H9 (cell line): ENCODE measurements at regions not wholly inside any gene's neighbourhood (a gene's known extent, or its start where the extent isn't known, plus 50 kb on each side); places are given as distances from the start of the nearest gene placed in this dataset.

ENCODE experiments used
- DNase-seq: peaks from one replicate; pipeline ENCODE4 v3.0.0-alpha.2; 2017
- H2AFZ ChIP-seq: one replicate; pipeline ENCODE4 v1.6.1; 2013; ENCODE audit warnings: mild to moderate bottlenecking, low read length, control low read depth, moderate library complexity
- H2AK5ac ChIP-seq: 2 replicates; pipeline ENCODE4 v1.6.1; 2013; ENCODE audit warnings: low read length, control low read depth, mixed read lengths; ENCODE audit not compliant: insufficient read length
- H2BK120ac ChIP-seq: one replicate; pipeline ENCODE4 v1.6.1; 2013; ENCODE audit warnings: low read depth, mild to moderate bottlenecking, low read length, control low read depth, inconsistent platforms; ENCODE audit not compliant: poor library complexity, severe bottlenecking
- H2BK12ac ChIP-seq: 2 replicates; pipeline ENCODE4 v1.6.1; 2013; ENCODE audit warnings: low read length, control low read depth, mixed read lengths, low read depth; ENCODE audit not compliant: insufficient read length
- H2BK15ac ChIP-seq: 2 replicates; pipeline ENCODE4 v1.6.1; 2013; ENCODE audit warnings: low read depth, low read length, control low read depth
- H2BK20ac ChIP-seq: one replicate; pipeline ENCODE4 v1.6.1; 2013; ENCODE audit warnings: low read depth, mild to moderate bottlenecking, low read length, control low read depth, inconsistent platforms; ENCODE audit not compliant: poor library complexity, severe bottlenecking
- H2BK5ac ChIP-seq: 2 replicates; pipeline ENCODE4 v1.6.1; 2013; ENCODE audit warnings: low read length, control low read depth, mixed read lengths; ENCODE audit not compliant: insufficient read length
- H3K14ac ChIP-seq: 2 replicates; pipeline ENCODE4 v1.6.1; 2013; ENCODE audit warnings: low read length, control low read depth; ENCODE audit not compliant: insufficient read depth
- H3K18ac ChIP-seq: 2 replicates; pipeline ENCODE4 v1.6.1; 2013; ENCODE audit warnings: low read depth, mild to moderate bottlenecking, mixed read lengths, low read length, control low read depth; ENCODE audit not compliant: insufficient read length
- H3K23ac ChIP-seq: 2 replicates; pipeline ENCODE4 v1.6.1; 2013; ENCODE audit warnings: low read length, control low read depth, mixed read lengths, low read depth; ENCODE audit not compliant: insufficient read length
- H3K23me2 ChIP-seq: 2 replicates; pipeline ENCODE4 v1.6.1; 2013; ENCODE audit warnings: low read depth, mild to moderate bottlenecking, mixed read lengths, low read length, control low read depth; ENCODE audit not compliant: insufficient read length, poor library complexity, severe bottlenecking
- H3K27ac ChIP-seq: 2 replicates; pipeline ENCODE4 v1.5.1; 2013; ENCODE audit warnings: low read length, control low read depth, mixed read lengths, low read depth; ENCODE audit not compliant: insufficient read length
- H3K27me3 ChIP-seq: 2 replicates; pipeline ENCODE4 v1.6.1; 2013; ENCODE audit warnings: low read length, control low read depth, inconsistent platforms; ENCODE audit not compliant: insufficient read depth
- H3K4ac ChIP-seq: 2 replicates; pipeline ENCODE4 v1.6.1; 2013; ENCODE audit warnings: low read depth, mild to moderate bottlenecking, control low read depth, inconsistent platforms, low read length, moderate library complexity
- H3K4me1 ChIP-seq: 2 replicates; pipeline ENCODE4 v1.6.1; 2013; ENCODE audit warnings: low read length, control low read depth, inconsistent platforms; ENCODE audit not compliant: insufficient read depth
- H3K4me2 ChIP-seq: 2 replicates; pipeline ENCODE4 v1.6.1; 2013; ENCODE audit warnings: low read length, control low read depth, mixed read lengths; ENCODE audit not compliant: insufficient read length, insufficient read depth
- H3K56ac ChIP-seq: 2 replicates; pipeline ENCODE4 v1.6.1; 2013; ENCODE audit warnings: low read depth, mild to moderate bottlenecking, mixed read lengths, low read length, control low read depth; ENCODE audit not compliant: insufficient read length
- H3K79me1 ChIP-seq: 2 replicates; pipeline ENCODE4 v1.6.1; 2013; ENCODE audit warnings: low read depth, mild to moderate bottlenecking, moderate library complexity, low read length, control low read depth, inconsistent platforms; ENCODE audit not compliant: insufficient read depth, poor library complexity, severe bottlenecking
- H3K79me2 ChIP-seq: 2 replicates; pipeline ENCODE4 v1.6.1; 2013; ENCODE audit warnings: low read length, control low read depth, inconsistent platforms; ENCODE audit not compliant: insufficient read depth
- H3K9ac ChIP-seq: 2 replicates; pipeline ENCODE4 v1.6.1; 2013; ENCODE audit warnings: low read length, control low read depth, mixed read lengths; ENCODE audit not compliant: insufficient read length; ENCODE audit errors: extremely low read depth
- H3K9me3 ChIP-seq: one replicate; pipeline ENCODE4 v1.6.1; 2013; ENCODE audit warnings: low read depth, low read length, inconsistent platforms; ENCODE audit not compliant: control insufficient read depth
- H3T11ph ChIP-seq: one replicate; pipeline ENCODE4 v1.6.1; 2013; ENCODE audit warnings: mild to moderate bottlenecking, low read length, control low read depth, inconsistent platforms
- H4K20me1 ChIP-seq: one replicate; pipeline ENCODE4 v1.6.1; 2013; ENCODE audit not compliant: control insufficient read depth, insufficient read length, insufficient read depth
- H4K5ac ChIP-seq: 2 replicates; pipeline ENCODE4 v1.6.1; 2013; ENCODE audit warnings: low read depth, mild to moderate bottlenecking, mixed read lengths, low read length, control low read depth; ENCODE audit not compliant: insufficient read length
- H4K8ac ChIP-seq: replicated peaks from 2 replicates; pipeline ENCODE4 v1.6.1; 2013; ENCODE audit warnings: low read length, control low read depth, mixed read lengths, low read depth; ENCODE audit not compliant: insufficient read length
- H4K91ac ChIP-seq: 2 replicates; pipeline ENCODE4 v1.6.1; 2013; ENCODE audit warnings: low read depth, mild to moderate bottlenecking, moderate library complexity, mixed read lengths, low read length, control low read depth; ENCODE audit not compliant: insufficient read length
- H3K27ac Mint-ChIP-seq, 3 experiments: 2 replicates in 2 of 3; 3 replicates in 1 of 3; pipeline ENCODE4 v1.8.0; 2020 to 2021; ENCODE audit warnings: mixed read lengths in 3 of 3, mild to moderate bottlenecking in 1 of 3, moderate library complexity in 1 of 3
- H3K27me3 Mint-ChIP-seq: 2 replicates; pipeline ENCODE4 v1.8.0; 2021; ENCODE audit warnings: low read depth, mild to moderate bottlenecking, moderate library complexity, mixed read lengths
- H3K36me3 Mint-ChIP-seq, 3 experiments: 2 replicates in 2 of 3; 3 replicates in 1 of 3; pipeline ENCODE4 v1.8.0; 2020 to 2021; ENCODE audit warnings: low read depth in 3 of 3, mixed read lengths in 3 of 3; ENCODE audit not compliant: insufficient read depth in 1 of 3
- H3K4me1 Mint-ChIP-seq, 2 experiments: 2 replicates each; pipeline ENCODE4 v1.8.0; 2020; ENCODE audit warnings: mixed read lengths in 2 of 2
- H3K4me3 Mint-ChIP-seq, 2 experiments: 2 replicates in 1 of 2; 3 replicates in 1 of 2; pipeline ENCODE4 v1.8.0; 2020 to 2021; ENCODE audit warnings: mild to moderate bottlenecking in 2 of 2, mixed read lengths in 2 of 2, moderate library complexity in 1 of 2
- H3K9me3 Mint-ChIP-seq, 2 experiments: 2 replicates in 1 of 2; 3 replicates in 1 of 2; pipeline ENCODE4 v1.8.0; 2020; ENCODE audit warnings: mild to moderate bottlenecking in 2 of 2, mixed read lengths in 2 of 2, moderate library complexity in 1 of 2
- WGBS: extraction: QIAGEN DNeasy Blood & Tissue Kit; methylation state at CpG from one replicate; pipeline ENCODE4 v1.1.7; 2013; ENCODE audit warnings: missing lambda C conversion rate, low lambda C conversion rate, mixed read lengths; ENCODE audit not compliant: insufficient read length; ENCODE audit errors: extremely low coverage; 5-methylcytosine and 5-hydroxymethylcytosine counted together
- TF ChIP-seq, protein P1 (sequence below): fragments of 200-600 bp; sonication (generic); conservative IDR thresholded peaks from 3 replicates; pipeline ENCODE4 v1.8.0; 2021; ENCODE audit warnings: antibody characterized with exemption, mild to moderate bottlenecking

GRCh38 chr3:166582236-166582635 lies 745.0 kb upstream of the BCHE start:
- Mint-ChIP-seq H3K4me1 (peaks cover 0 to 2% of the 10 kb centered on the region in 2 experiments; a peak in 2 of 4 replicates), H3K27me3 (no peaks in the 10 kb centered on the region), H3K4me3 (no peak overlapping the region), H3K36me3 (peaks cover 0 to 14% (median 0%) of the 10 kb centered on the region in 3 experiments; a peak in 1 of 7 replicates), H3K9me3 (peaks cover 4 to 10% of the 10 kb centered on the region in 2 experiments; a peak in 3 of 5 replicates), H3K27ac (no peak overlapping the region)
- DNase-seq, result no peak
- Histone ChIP-seq H4K8ac (no peak overlapping the region), H3K23me2 (no peaks in the 10 kb centered on the region), H3K18ac (no peak overlapping the region), H3K4me2 (no peak overlapping the region), H2AK5ac (no peak overlapping the region), H2AFZ (no peak overlapping the region), H2BK5ac (no peak overlapping the region), H3K79me1 (no peaks in the 10 kb centered on the region), H2BK12ac (no peak overlapping the region), H3T11ph (no peak overlapping the region), H3K4ac (no peak overlapping the region), H3K56ac (no peak overlapping the region), H3K9me3 (no peaks in the 10 kb centered on the region), H3K14ac (no peak overlapping the region), H2BK20ac (no peak overlapping the region), H3K79me2 (no peaks in the 10 kb centered on the region), H4K5ac (no peak overlapping the region), H3K27me3 (no peaks in the 10 kb centered on the region), H3K27ac (no peak overlapping the region), H3K9ac (no peak overlapping the region), H2BK15ac (no peak overlapping the region), H3K4me1 (no peaks in the 10 kb centered on the region), H2BK120ac (no peak overlapping the region), H3K23ac (no peak overlapping the region), H4K91ac (no peak overlapping the region), H4K20me1 (no peaks in the 10 kb centered on the region)
- TF ChIP-seq, protein P1, sequence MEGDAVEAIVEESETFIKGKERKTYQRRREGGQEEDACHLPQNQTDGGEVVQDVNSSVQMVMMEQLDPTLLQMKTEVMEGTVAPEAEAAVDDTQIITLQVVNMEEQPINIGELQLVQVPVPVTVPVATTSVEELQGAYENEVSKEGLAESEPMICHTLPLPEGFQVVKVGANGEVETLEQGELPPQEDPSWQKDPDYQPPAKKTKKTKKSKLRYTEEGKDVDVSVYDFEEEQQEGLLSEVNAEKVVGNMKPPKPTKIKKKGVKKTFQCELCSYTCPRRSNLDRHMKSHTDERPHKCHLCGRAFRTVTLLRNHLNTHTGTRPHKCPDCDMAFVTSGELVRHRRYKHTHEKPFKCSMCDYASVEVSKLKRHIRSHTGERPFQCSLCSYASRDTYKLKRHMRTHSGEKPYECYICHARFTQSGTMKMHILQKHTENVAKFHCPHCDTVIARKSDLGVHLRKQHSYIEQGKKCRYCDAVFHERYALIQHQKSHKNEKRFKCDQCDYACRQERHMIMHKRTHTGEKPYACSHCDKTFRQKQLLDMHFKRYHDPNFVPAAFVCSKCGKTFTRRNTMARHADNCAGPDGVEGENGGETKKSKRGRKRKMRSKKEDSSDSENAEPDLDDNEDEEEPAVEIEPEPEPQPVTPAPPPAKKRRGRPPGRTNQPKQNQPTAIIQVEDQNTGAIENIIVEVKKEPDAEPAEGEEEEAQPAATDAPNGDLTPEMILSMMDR, result no peak
- WGBS, result no CpG with 5 or more reads among the region's 2 CpGs
